ENCODE measurements at regions not wholly inside any gene's neighbourhood (a gene's known extent, or its start where the extent isn't known, plus 50 kb on each side); places are given as distances from the start of the nearest gene placed in this dataset.

- no peak for DNase-seq
These were observed 65.7 kb upstream of the GLI2 start for GRCh38 chr2:120669971-120670370.

- no peak for DNase-seq
These were observed 65.3 kb upstream of the GLI2 start for GRCh38 chr2:120670371-120670770.

- DNase-seq: no peak
These were observed 64.7 kb upstream of the GLI2 start for GRCh38 chr2:120670771-120671480.

GRCh38 chr2:120672526-120673204 is 63.0 kb upstream of the GLI2 start:
- no peak for DNase-seq

- DNase-seq: no peak
These were observed 62.5 kb upstream of the GLI2 start for GRCh38 chr2:120673205-120673550.

- DNase-seq: no peak
These were observed 62.1 kb upstream of the GLI2 start for GRCh38 chr2:120673571-120674061.

GRCh38 chr2:120674246-120675170 is 61.2 kb upstream of the GLI2 start:
- no peak for DNase-seq

- no peak for DNase-seq
These were observed 60.1 kb upstream of the GLI2 start for GRCh38 chr2:120675460-120676130.

GRCh38 chr2:120677221-120677620 is 58.4 kb upstream of the GLI2 start:
- no peak for DNase-seq

- DNase-seq: no peak
These were observed 57.9 kb upstream of the GLI2 start for GRCh38 chr2:120677696-120678247.

- no peak for DNase-seq
These were observed 57.4 kb upstream of the GLI2 start for GRCh38 chr2:120678251-120678650.

- DNase-seq: no peak
These were observed 56.7 kb upstream of the GLI2 start for GRCh38 chr2:120678926-120679325.

GRCh38 chr2:120679526-120679925 is 56.1 kb upstream of the GLI2 start:
- DNase-seq: no peak

GRCh38 chr2:120680136-120680761 is 55.4 kb upstream of the GLI2 start:
- DNase-seq: peak; percentile 66

GRCh38 chr2:120681181-120681580 is 54.5 kb upstream of the GLI2 start:
- no peak for DNase-seq

GRCh38 chr2:120681696-120682288 is 53.9 kb upstream of the GLI2 start:
- no peak for DNase-seq

GRCh38 chr2:120682654-120683053 is 53.0 kb upstream of the GLI2 start:
- no peak for DNase-seq

- no peak for DNase-seq
These were observed 52.6 kb upstream of the GLI2 start for GRCh38 chr2:120683081-120683480.

- no peak for DNase-seq
These were observed 52.0 kb upstream of the GLI2 start for GRCh38 chr2:120683701-120684100.

GRCh38 chr2:120684289-120685065 is 51.2 kb upstream of the GLI2 start:
- no peak for DNase-seq
